ENCODE measurements at regions not wholly inside any gene's neighbourhood (a gene's known extent, or its start where the extent isn't known, plus 50 kb on each side); places are given as distances from the start of the nearest gene placed in this dataset.
A peak's percentile ranks its signal among the peaks of the same experiment; 100 is the strongest.

- no peaks in the 10 kb centered on the region for H3K9me3 Mint-ChIP-seq
- intact Hi-C loops (cut with micrococcal nuclease): no loop called here
- H3K4me3 Mint-ChIP-seq: no peak overlapping the region
- no peaks in the 10 kb centered on the region for H3K36me3 Mint-ChIP-seq (ENCODE audit: low read depth)
- H3K4me1 Mint-ChIP-seq: peaks cover 10% of the 10 kb centered on the region
- H3K27ac Mint-ChIP-seq: no peak overlapping the region
- H3K27me3 Mint-ChIP-seq: peaks cover 7% of the 10 kb centered on the region
- no peak for DNase-seq
Observed at GRCh38 chr15:69809421-69809820, 288.3 kb downstream of the TLE3 start.

GRCh38 chr15:69810431-69811354 lies 287.0 kb downstream of the TLE3 start:
- no peaks in the 10 kb centered on the region for H3K9me3 Mint-ChIP-seq
- intact Hi-C loops (cut with micrococcal nuclease): no loop called here
- DNase-seq: no peak
- H3K4me3 Mint-ChIP-seq: no peak overlapping the region
- peaks cover 10% of the 10 kb centered on the region for H3K4me1 Mint-ChIP-seq
- no peaks in the 10 kb centered on the region for H3K36me3 Mint-ChIP-seq (ENCODE audit: low read depth)
- H3K27me3 Mint-ChIP-seq: peaks cover 4% of the 10 kb centered on the region
- H3K27ac Mint-ChIP-seq: no peak overlapping the region

- Mint-ChIP-seq H3K27ac (peak overlapping the region; percentile 18), H3K27me3 (peaks cover 8% of the 10 kb centered on the region), H3K36me3 (ENCODE audit: low read depth) (no peaks in the 10 kb centered on the region), H3K9me3 (no peaks in the 10 kb centered on the region), H3K4me1 (peaks cover 8% of the 10 kb centered on the region), H3K4me3 (no peak overlapping the region)
- intact Hi-C loops (cut with micrococcal nuclease): no loop called here
- no peak for DNase-seq
Observed at GRCh38 chr15:69812861-69813261, 284.9 kb downstream of the TLE3 start.

GRCh38 chr15:69813881-69814280 lies 283.8 kb downstream of the TLE3 start:
- H3K27me3 Mint-ChIP-seq: peaks cover 10% of the 10 kb centered on the region
- H3K27ac Mint-ChIP-seq: no peak overlapping the region
- H3K4me3 Mint-ChIP-seq: no peak overlapping the region
- no peaks in the 10 kb centered on the region for H3K36me3 Mint-ChIP-seq (ENCODE audit: low read depth)
- H3K4me1 Mint-ChIP-seq: peaks cover 5% of the 10 kb centered on the region
- no peak for DNase-seq
- intact Hi-C loops (cut with micrococcal nuclease): no loop called here
- H3K9me3 Mint-ChIP-seq: no peaks in the 10 kb centered on the region

- DNase-seq: no peak
- intact Hi-C loops (cut with micrococcal nuclease): no loop called here
- peaks cover 5% of the 10 kb centered on the region for H3K4me1 Mint-ChIP-seq
- H3K27ac Mint-ChIP-seq: no peak overlapping the region
- H3K36me3 Mint-ChIP-seq (ENCODE audit: low read depth): no peaks in the 10 kb centered on the region
- no peaks in the 10 kb centered on the region for H3K9me3 Mint-ChIP-seq
- H3K4me3 Mint-ChIP-seq: no peak overlapping the region
- H3K27me3 Mint-ChIP-seq: peaks cover 16% of the 10 kb centered on the region
Observed at GRCh38 chr15:69814932-69815331, 282.8 kb downstream of the TLE3 start.

- intact Hi-C loops (cut with micrococcal nuclease): no loop called here
Observed at GRCh38 chr15:69815793-69816192, 281.9 kb downstream of the TLE3 start.

GRCh38 chr15:69816522-69816921 lies 281.2 kb downstream of the TLE3 start:
- Mint-ChIP-seq H3K9me3 (no peaks in the 10 kb centered on the region), H3K27me3 (peaks cover 18% of the 10 kb centered on the region), H3K27ac (no peak overlapping the region), H3K4me3 (no peak overlapping the region), H3K36me3 (ENCODE audit: low read depth) (no peaks in the 10 kb centered on the region), H3K4me1 (peaks cover 5% of the 10 kb centered on the region)
- no peak for DNase-seq
- intact Hi-C loops (cut with micrococcal nuclease): no loop called here

More at GRCh38 chr15:69815793-69816192, 281.9 kb downstream of the TLE3 start:
- no peak overlapping the region for H3K27ac Mint-ChIP-seq
- peaks cover 5% of the 10 kb centered on the region for H3K4me1 Mint-ChIP-seq
- H3K4me3 Mint-ChIP-seq: no peak overlapping the region
- peaks cover 18% of the 10 kb centered on the region for H3K27me3 Mint-ChIP-seq
- DNase-seq: no peak
- no peaks in the 10 kb centered on the region for H3K36me3 Mint-ChIP-seq (ENCODE audit: low read depth)
- H3K9me3 Mint-ChIP-seq: no peaks in the 10 kb centered on the region

- H3K36me3 Mint-ChIP-seq (ENCODE audit: low read depth): no peaks in the 10 kb centered on the region
- H3K4me3 Mint-ChIP-seq: no peak overlapping the region
- peaks cover 5% of the 10 kb centered on the region for H3K4me1 Mint-ChIP-seq
- no peak overlapping the region for H3K27ac Mint-ChIP-seq
- intact Hi-C loops (cut with micrococcal nuclease): no loop called here
- H3K9me3 Mint-ChIP-seq: no peaks in the 10 kb centered on the region
- no peak for DNase-seq
- peaks cover 20% of the 10 kb centered on the region for H3K27me3 Mint-ChIP-seq
Observed at GRCh38 chr15:69818529-69818928, 279.2 kb downstream of the TLE3 start.

GRCh38 chr15:69819371-69819770 lies 278.3 kb downstream of the TLE3 start:
- H3K4me1 Mint-ChIP-seq: peaks cover 5% of the 10 kb centered on the region
- intact Hi-C loops (cut with micrococcal nuclease): no loop called here
- no peak overlapping the region for H3K27ac Mint-ChIP-seq
- no peaks in the 10 kb centered on the region for H3K36me3 Mint-ChIP-seq (ENCODE audit: low read depth)
- peaks cover 23% of the 10 kb centered on the region for H3K27me3 Mint-ChIP-seq
- H3K9me3 Mint-ChIP-seq: no peaks in the 10 kb centered on the region
- no peak overlapping the region for H3K4me3 Mint-ChIP-seq
- no peak for DNase-seq

GRCh38 chr15:69820819-69821218 lies 276.9 kb downstream of the TLE3 start:
- intact Hi-C loops (cut with micrococcal nuclease): no loop called here
- DNase-seq: no peak
- H3K27me3 Mint-ChIP-seq: peaks cover 28% of the 10 kb centered on the region
- no peaks in the 10 kb centered on the region for H3K9me3 Mint-ChIP-seq
- peaks cover 5% of the 10 kb centered on the region for H3K4me1 Mint-ChIP-seq
- no peaks in the 10 kb centered on the region for H3K36me3 Mint-ChIP-seq (ENCODE audit: low read depth)
- no peak overlapping the region for H3K4me3 Mint-ChIP-seq
- no peak overlapping the region for H3K27ac Mint-ChIP-seq

- Mint-ChIP-seq H3K27me3 (peaks cover 30% of the 10 kb centered on the region), H3K36me3 (ENCODE audit: low read depth) (no peaks in the 10 kb centered on the region), H3K4me3 (no peak overlapping the region), H3K9me3 (no peaks in the 10 kb centered on the region), H3K4me1 (no peaks in the 10 kb centered on the region), H3K27ac (no peak overlapping the region)
- DNase-seq: no peak
- intact Hi-C loops (cut with micrococcal nuclease): no loop called here
Observed at GRCh38 chr15:69823223-69823907, 274.4 kb downstream of the TLE3 start.

- Mint-ChIP-seq H3K4me3 (no peak overlapping the region), H3K9me3 (no peaks in the 10 kb centered on the region), H3K27me3 (peaks cover 25% of the 10 kb centered on the region), H3K36me3 (ENCODE audit: low read depth) (no peaks in the 10 kb centered on the region), H3K27ac (no peak overlapping the region), H3K4me1 (no peaks in the 10 kb centered on the region)
- no peak for DNase-seq
- intact Hi-C loops (cut with micrococcal nuclease): no loop called here
Observed at GRCh38 chr15:69824075-69824876, 273.4 kb downstream of the TLE3 start.

- no peaks in the 10 kb centered on the region for H3K9me3 Mint-ChIP-seq
- no peaks in the 10 kb centered on the region for H3K4me1 Mint-ChIP-seq
- no peak overlapping the region for H3K27ac Mint-ChIP-seq
- H3K27me3 Mint-ChIP-seq: peaks cover 21% of the 10 kb centered on the region
- H3K36me3 Mint-ChIP-seq (ENCODE audit: low read depth): no peaks in the 10 kb centered on the region
- H3K4me3 Mint-ChIP-seq: no peak overlapping the region
- no peak for DNase-seq
- intact Hi-C loops (cut with micrococcal nuclease): no loop called here
Observed at GRCh38 chr15:69824877-69825406, 272.8 kb downstream of the TLE3 start.

Measured in activated CD4-positive, alpha-beta T cell treated with anti-CD3 and anti-CD28 coated beads, Interleukin-2, amount 10 ng/mL, durations not matched to agents 24 days and 14 days (primary cell).